GM23338 (cell line): ENCODE measurements at regions not wholly inside any gene's neighbourhood (a gene's known extent, or its start where the extent isn't known, plus 50 kb on each side); places are given as distances from the start of the nearest gene placed in this dataset.
A peak's percentile ranks its signal among the peaks of the same experiment; 100 is the strongest.

Source experiments
- ATAC-seq: fragments of 200-7000 bp; cut with Tn5 transposase; 3 replicates; pipeline ENCODE4 v1.9.1; 2020
- DNase-seq: peaks from one replicate; pipeline ENCODE4 v3.0.0-alpha.2; 2015; ENCODE audit warnings: low spot score
- H2AFZ ChIP-seq: fragments of 200-600 bp; sonication (generic); 2 replicates; pipeline ENCODE4 v1.8.0; 2016; ENCODE audit warnings: antibody characterized with exemption, mild to moderate bottlenecking, moderate library complexity
- H3F3A ChIP-seq: fragments of 200-600 bp; sonication (generic); replicated peaks from 2 replicates; pipeline ENCODE4 v1.8.0; 2017; ENCODE audit warnings: antibody characterized with exemption, mixed run types, low read depth
- H3K27ac ChIP-seq: fragments of 200-600 bp; sonication (generic); 2 replicates; pipeline ENCODE4 v1.6.1; 2016; ENCODE audit warnings: low read depth
- H3K27me3 ChIP-seq: fragments of 200-600 bp; sonication (generic); 2 replicates; pipeline ENCODE4 v1.8.0; 2016; ENCODE audit warnings: mild to moderate bottlenecking, mixed run types, moderate library complexity; ENCODE audit not compliant: insufficient read depth
- H3K36me3 ChIP-seq: fragments of 200-600 bp; sonication (generic); 2 replicates; pipeline ENCODE4 v1.8.0; 2016; ENCODE audit warnings: mild to moderate bottlenecking; ENCODE audit not compliant: insufficient read depth
- H3K4me1 ChIP-seq: fragments of 200-600 bp; sonication (generic); 2 replicates; pipeline ENCODE4 v1.8.0; 2016; ENCODE audit warnings: mild to moderate bottlenecking, moderate library complexity; ENCODE audit not compliant: insufficient read depth
- H3K4me2 ChIP-seq: fragments of 200-600 bp; sonication (generic); 2 replicates; pipeline ENCODE4 v1.7.1; 2017; ENCODE audit warnings: mixed run types
- H3K4me3 ChIP-seq: fragments of 200-600 bp; sonication (generic); 2 replicates; pipeline ENCODE4 v1.6.1; 2016; ENCODE audit warnings: mixed run types
- H3K79me2 ChIP-seq: fragments of 200-600 bp; sonication (generic); replicated peaks from 2 replicates; pipeline ENCODE4 v1.8.0; 2017; ENCODE audit warnings: mild to moderate bottlenecking; ENCODE audit not compliant: insufficient read depth
- H3K9me2 ChIP-seq: fragments of 200-600 bp; sonication (generic); 2 replicates; pipeline ENCODE4 v1.8.0; 2017; ENCODE audit not compliant: insufficient read depth
- H4K20me1 ChIP-seq: fragments of 200-600 bp; sonication (generic); replicated peaks from 2 replicates; pipeline ENCODE4 v1.8.0; 2017; ENCODE audit warnings: mild to moderate bottlenecking; ENCODE audit not compliant: insufficient read depth
- H3K27ac Mint-ChIP-seq: 2 replicates; pipeline ENCODE4 v1.8.0; 2020; ENCODE audit warnings: inconsistent platforms, mild to moderate bottlenecking, moderate library complexity, mixed read lengths
- H3K27me3 Mint-ChIP-seq: 3 replicates; pipeline ENCODE4 v1.8.0; 2022; ENCODE audit warnings: low read depth, mild to moderate bottlenecking, moderate library complexity, mixed read lengths, inconsistent platforms; ENCODE audit not compliant: insufficient read depth, poor library complexity
- H3K36me3 Mint-ChIP-seq: 3 replicates; pipeline ENCODE4 v1.8.0; 2021; ENCODE audit warnings: low read depth, mild to moderate bottlenecking, inconsistent platforms, moderate library complexity, mixed read lengths
- H3K4me1 Mint-ChIP-seq: 3 replicates; pipeline ENCODE4 v1.8.0; 2020; ENCODE audit warnings: mild to moderate bottlenecking, inconsistent platforms, mixed read lengths
- H3K4me3 Mint-ChIP-seq: 3 replicates; pipeline ENCODE4 v1.8.0; 2021; ENCODE audit warnings: moderate library complexity, mild to moderate bottlenecking, inconsistent platforms, mixed read lengths
- H3K9me3 Mint-ChIP-seq: 3 replicates; pipeline ENCODE4 v1.8.0; 2020; ENCODE audit warnings: moderate library complexity, mild to moderate bottlenecking, inconsistent platforms, mixed read lengths
- CREB1 ChIP-seq: fragments of 250-450 bp; sonication (Bioruptor Pico); IDR thresholded peaks from 2 replicates; pipeline ENCODE4 v1.5.0; 2020; ENCODE audit warnings: low read depth, mild to moderate bottlenecking, moderate library complexity
- POLR2AphosphoS5 ChIP-seq: IDR thresholded peaks from 2 replicates; pipeline ENCODE4 v1.6.1; 2016; ENCODE audit warnings: antibody characterized with exemption, low read depth
- STAT1 ChIP-seq: IDR thresholded peaks from one replicate; pipeline ENCODE4 v1.6.1; 2016; ENCODE audit warnings: antibody characterized with exemption; ENCODE audit not compliant: unreplicated experiment
- ZNF114 ChIP-seq: fragments of 250-450 bp; sonication (Bioruptor Pico); IDR thresholded peaks from 2 replicates; pipeline ENCODE4 v1.5.0; 2020; ENCODE audit warnings: mild to moderate bottlenecking, moderate library complexity
- ZNF331 ChIP-seq: fragments of 250-450 bp; sonication (Bioruptor Pico); IDR thresholded peaks from 2 replicates; pipeline ENCODE4 v1.5.0; 2020; ENCODE audit warnings: low read depth, mild to moderate bottlenecking, moderate library complexity
- TF ChIP-seq, protein P1 (sequence below): IDR thresholded peaks from 2 replicates; pipeline ENCODE4 v1.6.1; 2016; ENCODE audit warnings: antibody characterized with exemption
- TF ChIP-seq, protein P2 (sequence below): IDR thresholded peaks from one replicate; pipeline ENCODE4 v1.6.1; 2018; ENCODE audit warnings: antibody characterized with exemption; ENCODE audit not compliant: unreplicated experiment
- TF ChIP-seq, protein P3 (sequence below), 2 experiments: fragments of 200-600 bp in 1 of 2; sonication (generic) in 1 of 2; conservative IDR thresholded peaks; 2 replicates each; pipeline versions ENCODE4 v1.5.1 to v1.6.1; 2016 to 2017; ENCODE audit warnings: antibody characterized with exemption in 2 of 2, low read depth in 2 of 2, mild to moderate bottlenecking in 2 of 2, moderate library complexity in 1 of 2

DNA sequence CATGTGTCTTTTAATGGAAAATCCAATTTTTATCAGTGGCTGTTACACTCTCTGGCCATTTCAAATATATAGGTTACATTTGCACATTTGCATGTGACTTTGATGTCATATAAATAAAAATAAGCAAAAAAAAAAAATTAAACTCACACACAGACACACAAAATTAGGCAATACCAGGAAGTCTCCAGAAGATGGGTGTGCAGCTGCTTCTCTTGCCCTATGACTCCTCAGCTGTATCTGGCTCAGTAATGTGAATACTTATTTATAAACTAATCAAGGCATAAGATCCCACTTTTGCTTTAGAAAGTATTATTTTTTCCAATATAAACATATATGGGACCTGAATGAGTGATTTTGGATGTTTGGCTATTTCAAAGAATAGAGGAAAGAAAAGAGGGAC, 461.1 kb downstream of the LRIG3 start (continued):
- TF ChIP-seq, protein P1, sequence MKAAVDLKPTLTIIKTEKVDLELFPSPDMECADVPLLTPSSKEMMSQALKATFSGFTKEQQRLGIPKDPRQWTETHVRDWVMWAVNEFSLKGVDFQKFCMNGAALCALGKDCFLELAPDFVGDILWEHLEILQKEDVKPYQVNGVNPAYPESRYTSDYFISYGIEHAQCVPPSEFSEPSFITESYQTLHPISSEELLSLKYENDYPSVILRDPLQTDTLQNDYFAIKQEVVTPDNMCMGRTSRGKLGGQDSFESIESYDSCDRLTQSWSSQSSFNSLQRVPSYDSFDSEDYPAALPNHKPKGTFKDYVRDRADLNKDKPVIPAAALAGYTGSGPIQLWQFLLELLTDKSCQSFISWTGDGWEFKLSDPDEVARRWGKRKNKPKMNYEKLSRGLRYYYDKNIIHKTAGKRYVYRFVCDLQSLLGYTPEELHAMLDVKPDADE = no peak
- TF ChIP-seq ZNF331 = no peak
- no peak for TF ChIP-seq STAT1
- TF ChIP-seq CREB1 (CRISPR knock-in tag) = no peak
- no peak for TF ChIP-seq ZNF114
- TF ChIP-seq, protein P2, sequence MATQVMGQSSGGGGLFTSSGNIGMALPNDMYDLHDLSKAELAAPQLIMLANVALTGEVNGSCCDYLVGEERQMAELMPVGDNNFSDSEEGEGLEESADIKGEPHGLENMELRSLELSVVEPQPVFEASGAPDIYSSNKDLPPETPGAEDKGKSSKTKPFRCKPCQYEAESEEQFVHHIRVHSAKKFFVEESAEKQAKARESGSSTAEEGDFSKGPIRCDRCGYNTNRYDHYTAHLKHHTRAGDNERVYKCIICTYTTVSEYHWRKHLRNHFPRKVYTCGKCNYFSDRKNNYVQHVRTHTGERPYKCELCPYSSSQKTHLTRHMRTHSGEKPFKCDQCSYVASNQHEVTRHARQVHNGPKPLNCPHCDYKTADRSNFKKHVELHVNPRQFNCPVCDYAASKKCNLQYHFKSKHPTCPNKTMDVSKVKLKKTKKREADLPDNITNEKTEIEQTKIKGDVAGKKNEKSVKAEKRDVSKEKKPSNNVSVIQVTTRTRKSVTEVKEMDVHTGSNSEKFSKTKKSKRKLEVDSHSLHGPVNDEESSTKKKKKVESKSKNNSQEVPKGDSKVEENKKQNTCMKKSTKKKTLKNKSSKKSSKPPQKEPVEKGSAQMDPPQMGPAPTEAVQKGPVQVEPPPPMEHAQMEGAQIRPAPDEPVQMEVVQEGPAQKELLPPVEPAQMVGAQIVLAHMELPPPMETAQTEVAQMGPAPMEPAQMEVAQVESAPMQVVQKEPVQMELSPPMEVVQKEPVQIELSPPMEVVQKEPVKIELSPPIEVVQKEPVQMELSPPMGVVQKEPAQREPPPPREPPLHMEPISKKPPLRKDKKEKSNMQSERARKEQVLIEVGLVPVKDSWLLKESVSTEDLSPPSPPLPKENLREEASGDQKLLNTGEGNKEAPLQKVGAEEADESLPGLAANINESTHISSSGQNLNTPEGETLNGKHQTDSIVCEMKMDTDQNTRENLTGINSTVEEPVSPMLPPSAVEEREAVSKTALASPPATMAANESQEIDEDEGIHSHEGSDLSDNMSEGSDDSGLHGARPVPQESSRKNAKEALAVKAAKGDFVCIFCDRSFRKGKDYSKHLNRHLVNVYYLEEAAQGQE = no peak

DNA sequence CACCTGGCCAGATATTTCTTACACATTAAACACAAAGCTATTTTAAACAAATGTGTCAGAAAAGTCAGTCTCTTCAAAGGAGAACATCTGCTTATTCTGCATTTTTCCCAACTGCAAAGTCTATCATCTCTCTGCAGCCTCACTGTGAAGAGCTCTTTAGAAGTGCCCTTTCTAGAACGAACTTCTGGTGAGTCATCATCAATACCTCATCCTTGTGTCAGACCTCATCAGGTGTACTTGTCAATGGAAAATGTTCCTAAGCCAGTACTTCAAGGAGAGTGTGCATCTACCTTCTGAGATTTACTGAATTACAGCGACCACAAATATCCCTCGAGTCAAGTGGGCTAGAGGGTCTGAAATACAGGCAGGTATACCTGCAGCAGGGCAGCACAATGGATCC, 457.3 kb downstream of the LRIG3 start:
- Mint-ChIP-seq H3K9me3 (peaks cover 24% of the 10 kb centered on the region), H3K36me3 (peaks cover 14% of the 10 kb centered on the region; the same call in 2 of the 3 replicates), H3K4me1 (peaks cover 3% of the 10 kb centered on the region; the same call in 2 of the 3 replicates), H3K27ac (no peak overlapping the region), H3K27me3 (no peaks in the 10 kb centered on the region), H3K4me3 (no peak overlapping the region)
- Histone ChIP-seq H3K27ac (no peak overlapping the region), H4K20me1 (no peaks in the 10 kb centered on the region), H3K27me3 (no peaks in the 10 kb centered on the region), H3F3A (no peaks in the 10 kb centered on the region), H3K4me2 (no peak overlapping the region), H3K9me2 (no peaks in the 10 kb centered on the region; the same call in 1 of the 2 replicates), H3K36me3 (0 out of 2 replicates have a peak, but pooled peaks cover 3% of the 10 kb centered on the region), H3K79me2 (no peaks in the 10 kb centered on the region), H3K4me1 (no peaks in the 10 kb centered on the region), H3K4me3 (no peak overlapping the region), H2AFZ (0 out of 2 replicates have a peak overlapping the region, but pooled peaks have one; percentile 47)
- ATAC-seq = no peak
- DNase-seq = no peak
- TF ChIP-seq, protein P2 = no peak
- TF ChIP-seq POLR2AphosphoS5 = no peak
- TF ChIP-seq, protein P1 = no peak
- TF ChIP-seq, protein P3, sequence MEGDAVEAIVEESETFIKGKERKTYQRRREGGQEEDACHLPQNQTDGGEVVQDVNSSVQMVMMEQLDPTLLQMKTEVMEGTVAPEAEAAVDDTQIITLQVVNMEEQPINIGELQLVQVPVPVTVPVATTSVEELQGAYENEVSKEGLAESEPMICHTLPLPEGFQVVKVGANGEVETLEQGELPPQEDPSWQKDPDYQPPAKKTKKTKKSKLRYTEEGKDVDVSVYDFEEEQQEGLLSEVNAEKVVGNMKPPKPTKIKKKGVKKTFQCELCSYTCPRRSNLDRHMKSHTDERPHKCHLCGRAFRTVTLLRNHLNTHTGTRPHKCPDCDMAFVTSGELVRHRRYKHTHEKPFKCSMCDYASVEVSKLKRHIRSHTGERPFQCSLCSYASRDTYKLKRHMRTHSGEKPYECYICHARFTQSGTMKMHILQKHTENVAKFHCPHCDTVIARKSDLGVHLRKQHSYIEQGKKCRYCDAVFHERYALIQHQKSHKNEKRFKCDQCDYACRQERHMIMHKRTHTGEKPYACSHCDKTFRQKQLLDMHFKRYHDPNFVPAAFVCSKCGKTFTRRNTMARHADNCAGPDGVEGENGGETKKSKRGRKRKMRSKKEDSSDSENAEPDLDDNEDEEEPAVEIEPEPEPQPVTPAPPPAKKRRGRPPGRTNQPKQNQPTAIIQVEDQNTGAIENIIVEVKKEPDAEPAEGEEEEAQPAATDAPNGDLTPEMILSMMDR (conservative IDR thresholded peaks at IDR 0.05; ENCODE audit: low read depth in 2 of 2) = no peak
